ENCODE measurements at regions not wholly inside any gene's neighbourhood (a gene's known extent, or its start where the extent isn't known, plus 50 kb on each side); places are given as distances from the start of the nearest gene placed in this dataset.
"Not testable (repeated sequence)": the region's sequence is repeated elsewhere in the genome, so short reads cannot be mapped to it uniquely, and the experiment has no call there.

DNA sequence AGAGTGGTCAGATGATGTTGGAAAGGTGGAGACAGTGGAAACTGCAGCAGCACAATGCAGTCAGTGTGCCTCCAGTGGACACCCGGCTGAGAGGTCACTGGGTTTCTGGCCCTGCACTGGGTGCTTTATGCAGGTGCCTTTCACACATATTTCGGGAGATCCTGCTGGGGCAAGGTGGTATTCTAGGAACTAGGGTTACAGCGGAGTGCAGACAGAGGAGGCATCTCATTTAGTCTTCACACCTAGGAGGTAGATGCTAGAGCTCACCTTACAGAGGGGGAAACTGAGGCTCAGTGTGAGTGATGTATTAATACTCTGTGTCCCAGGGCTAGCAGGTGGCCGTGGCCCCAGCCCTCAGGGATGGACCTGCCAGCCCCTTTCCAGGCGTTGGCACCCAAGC lies 103.9 kb upstream of the KCTD7 start:
- Histone ChIP-seq H3F3A (replicated peaks; ENCODE audit: low read depth) (no peaks in the 10 kb centered on the region), H3K4me3 (no peak overlapping the region), H3K79me2 (replicated peaks; ENCODE audit: insufficient read depth) (no peaks in the 10 kb centered on the region), H3K36me3 (ENCODE audit: insufficient read depth) (no peaks in the 10 kb centered on the region), H3K27ac (ENCODE audit: low read depth) (no peak overlapping the region), H4K20me1 (replicated peaks; ENCODE audit: insufficient read depth) (no peaks in the 10 kb centered on the region), H3K4me2 (no peak overlapping the region), H2AFZ (no peak overlapping the region), H3K4me1 (ENCODE audit: insufficient read depth) (no peaks in the 10 kb centered on the region), H3K9me2 (ENCODE audit: insufficient read depth) (no peaks in the 10 kb centered on the region), H3K27me3 (ENCODE audit: insufficient read depth) (0 out of 2 replicates have a peak, but pooled peaks cover 2% of the 10 kb centered on the region)
- TF ChIP-seq EZH2 (IDR thresholded peaks at IDR 0.05; ENCODE audit: low read depth, unreplicated experiment): no peak
- TF ChIP-seq CREB1 (CRISPR knock-in tag; IDR thresholded peaks at IDR 0.05; ENCODE audit: low read depth): no peak
- TF ChIP-seq, protein P1, sequence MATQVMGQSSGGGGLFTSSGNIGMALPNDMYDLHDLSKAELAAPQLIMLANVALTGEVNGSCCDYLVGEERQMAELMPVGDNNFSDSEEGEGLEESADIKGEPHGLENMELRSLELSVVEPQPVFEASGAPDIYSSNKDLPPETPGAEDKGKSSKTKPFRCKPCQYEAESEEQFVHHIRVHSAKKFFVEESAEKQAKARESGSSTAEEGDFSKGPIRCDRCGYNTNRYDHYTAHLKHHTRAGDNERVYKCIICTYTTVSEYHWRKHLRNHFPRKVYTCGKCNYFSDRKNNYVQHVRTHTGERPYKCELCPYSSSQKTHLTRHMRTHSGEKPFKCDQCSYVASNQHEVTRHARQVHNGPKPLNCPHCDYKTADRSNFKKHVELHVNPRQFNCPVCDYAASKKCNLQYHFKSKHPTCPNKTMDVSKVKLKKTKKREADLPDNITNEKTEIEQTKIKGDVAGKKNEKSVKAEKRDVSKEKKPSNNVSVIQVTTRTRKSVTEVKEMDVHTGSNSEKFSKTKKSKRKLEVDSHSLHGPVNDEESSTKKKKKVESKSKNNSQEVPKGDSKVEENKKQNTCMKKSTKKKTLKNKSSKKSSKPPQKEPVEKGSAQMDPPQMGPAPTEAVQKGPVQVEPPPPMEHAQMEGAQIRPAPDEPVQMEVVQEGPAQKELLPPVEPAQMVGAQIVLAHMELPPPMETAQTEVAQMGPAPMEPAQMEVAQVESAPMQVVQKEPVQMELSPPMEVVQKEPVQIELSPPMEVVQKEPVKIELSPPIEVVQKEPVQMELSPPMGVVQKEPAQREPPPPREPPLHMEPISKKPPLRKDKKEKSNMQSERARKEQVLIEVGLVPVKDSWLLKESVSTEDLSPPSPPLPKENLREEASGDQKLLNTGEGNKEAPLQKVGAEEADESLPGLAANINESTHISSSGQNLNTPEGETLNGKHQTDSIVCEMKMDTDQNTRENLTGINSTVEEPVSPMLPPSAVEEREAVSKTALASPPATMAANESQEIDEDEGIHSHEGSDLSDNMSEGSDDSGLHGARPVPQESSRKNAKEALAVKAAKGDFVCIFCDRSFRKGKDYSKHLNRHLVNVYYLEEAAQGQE (IDR thresholded peaks at IDR 0.05; ENCODE audit: unreplicated experiment): no peak
- no peak for TF ChIP-seq ZNF114 (CRISPR knock-in tag; IDR thresholded peaks at IDR 0.05)
- no peak for TF ChIP-seq JUNB (IDR thresholded peaks at IDR 0.05; ENCODE audit: unreplicated experiment)
- no peak overlapping the region for H3K4me3 Mint-ChIP-seq
- no peaks in the 10 kb centered on the region for H3K4me1 Mint-ChIP-seq
- ATAC-seq (no peak), DNase-seq (ENCODE audit: low spot score) (no peak)
- peaks cover 10% of the 10 kb centered on the region for H3K27me3 Mint-ChIP-seq (ENCODE audit: insufficient read depth, low read depth, poor library complexity)
- no peaks in the 10 kb centered on the region; the same call in 2 of the 3 replicates for H3K9me3 Mint-ChIP-seq
- H3K36me3 Mint-ChIP-seq (ENCODE audit: low read depth): no peaks in the 10 kb centered on the region; the same call in 2 of the 3 replicates
- H3K27ac Mint-ChIP-seq: no peak overlapping the region

DNA sequence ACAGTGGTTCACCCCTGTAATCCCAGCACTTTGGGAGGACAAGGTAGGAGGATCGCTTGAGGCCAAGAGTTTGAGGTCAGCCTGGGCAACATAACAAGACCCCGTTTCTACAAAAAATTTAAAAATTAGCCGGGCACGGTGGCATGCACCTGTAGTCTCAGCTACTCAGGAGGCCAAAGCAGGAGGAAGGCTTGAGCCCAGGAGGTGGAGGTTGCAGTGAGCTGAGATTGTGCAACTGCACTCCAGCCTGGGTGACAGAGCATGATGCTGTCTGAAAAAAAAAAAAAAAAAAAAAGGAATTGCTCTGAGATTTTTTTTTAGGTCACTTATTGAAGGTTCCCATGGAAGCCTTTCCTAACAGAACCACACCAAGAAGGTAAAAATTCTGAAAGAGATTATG lies 101.9 kb upstream of the KCTD7 start:
- not testable (repeated sequence) for H3K9me3 Mint-ChIP-seq; H3F3A ChIP-seq (replicated peaks; ENCODE audit: low read depth); H4K20me1 ChIP-seq (replicated peaks; ENCODE audit: insufficient read depth); H3K4me1 ChIP-seq (ENCODE audit: insufficient read depth); H3K79me2 ChIP-seq (replicated peaks; ENCODE audit: insufficient read depth); H3K4me1 Mint-ChIP-seq; H3K27ac ChIP-seq (ENCODE audit: low read depth); H3K9me2 ChIP-seq (ENCODE audit: insufficient read depth); H3K36me3 Mint-ChIP-seq (ENCODE audit: low read depth); H3K4me3 Mint-ChIP-seq; H2AFZ ChIP-seq; DNase-seq (ENCODE audit: low spot score); ATAC-seq; H3K27me3 ChIP-seq (ENCODE audit: insufficient read depth); H3K36me3 ChIP-seq (ENCODE audit: insufficient read depth); H3K4me2 ChIP-seq; H3K27ac Mint-ChIP-seq; H3K4me3 ChIP-seq
- H3K27me3 Mint-ChIP-seq (ENCODE audit: insufficient read depth, low read depth, poor library complexity): peaks cover 14% of the 10 kb centered on the region

DNA sequence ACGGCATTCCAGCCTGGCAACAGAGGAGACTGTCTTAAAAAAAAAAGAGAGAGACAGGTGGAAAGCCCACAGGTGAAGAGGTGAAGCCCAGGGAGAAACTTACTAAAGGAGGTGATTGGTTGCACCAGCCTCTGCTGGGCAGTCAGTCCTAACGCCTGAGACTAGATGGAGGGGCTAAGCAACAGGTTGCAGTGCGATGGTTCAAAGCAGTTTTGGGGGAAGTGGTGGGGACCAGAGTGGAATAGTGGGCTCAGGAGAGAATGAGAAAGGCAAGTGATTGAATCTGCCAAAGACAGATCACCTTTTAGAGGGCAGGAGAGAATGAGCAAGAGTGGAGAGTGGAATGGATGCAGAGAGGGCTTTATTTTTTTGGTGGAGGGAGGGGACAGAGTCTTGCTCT lies 100.0 kb upstream of the KCTD7 start:
- H3K36me3 Mint-ChIP-seq (ENCODE audit: low read depth): peaks cover 3% of the 10 kb centered on the region; the same call in 1 of the 3 replicates
- ATAC-seq (no peak), DNase-seq (ENCODE audit: low spot score) (no peak)
- H3K27me3 Mint-ChIP-seq (ENCODE audit: insufficient read depth, low read depth, poor library complexity): peaks cover 17% of the 10 kb centered on the region
- no peaks in the 10 kb centered on the region for H3F3A ChIP-seq (replicated peaks; ENCODE audit: low read depth)
- H3K27me3 ChIP-seq (ENCODE audit: insufficient read depth): no peaks in the 10 kb centered on the region
- peaks cover 5% of the 10 kb centered on the region; the same call in 1 of the 3 replicates for H3K4me1 Mint-ChIP-seq
- H3K79me2 ChIP-seq (replicated peaks; ENCODE audit: insufficient read depth): no peaks in the 10 kb centered on the region
- no peak overlapping the region for H3K4me2 ChIP-seq
- no peaks in the 10 kb centered on the region for H3K4me1 ChIP-seq (ENCODE audit: insufficient read depth)
- no peaks in the 10 kb centered on the region for H4K20me1 ChIP-seq (replicated peaks; ENCODE audit: insufficient read depth)
- no peak overlapping the region for H3K4me3 ChIP-seq
- H2AFZ ChIP-seq: no peak overlapping the region
- no peaks in the 10 kb centered on the region; the same call in 2 of the 3 replicates for H3K9me3 Mint-ChIP-seq
- H3K27ac ChIP-seq (ENCODE audit: low read depth): no peak overlapping the region
- no peaks in the 10 kb centered on the region for H3K36me3 ChIP-seq (ENCODE audit: insufficient read depth)
- H3K9me2 ChIP-seq (ENCODE audit: insufficient read depth): no peaks in the 10 kb centered on the region
- H3K4me3 Mint-ChIP-seq: no peak overlapping the region
- no peak overlapping the region; the same call in 1 of the 2 replicates for H3K27ac Mint-ChIP-seq
- TF ChIP-seq CREB1 (CRISPR knock-in tag; IDR thresholded peaks at IDR 0.05; ENCODE audit: low read depth) (no peak), ZNF331 (CRISPR knock-in tag; IDR thresholded peaks at IDR 0.05; ENCODE audit: low read depth) (no peak), NANOG (IDR thresholded peaks at IDR 0.05; ENCODE audit: borderline replicate concordance) (no peak), STAT1 (IDR thresholded peaks at IDR 0.05; ENCODE audit: unreplicated experiment) (no peak), JUNB (IDR thresholded peaks at IDR 0.05; ENCODE audit: unreplicated experiment) (no peak), EZH2phosphoT487 (IDR thresholded peaks at IDR 0.05; ENCODE audit: unreplicated experiment) (no peak)
- TF ChIP-seq, protein P2, sequence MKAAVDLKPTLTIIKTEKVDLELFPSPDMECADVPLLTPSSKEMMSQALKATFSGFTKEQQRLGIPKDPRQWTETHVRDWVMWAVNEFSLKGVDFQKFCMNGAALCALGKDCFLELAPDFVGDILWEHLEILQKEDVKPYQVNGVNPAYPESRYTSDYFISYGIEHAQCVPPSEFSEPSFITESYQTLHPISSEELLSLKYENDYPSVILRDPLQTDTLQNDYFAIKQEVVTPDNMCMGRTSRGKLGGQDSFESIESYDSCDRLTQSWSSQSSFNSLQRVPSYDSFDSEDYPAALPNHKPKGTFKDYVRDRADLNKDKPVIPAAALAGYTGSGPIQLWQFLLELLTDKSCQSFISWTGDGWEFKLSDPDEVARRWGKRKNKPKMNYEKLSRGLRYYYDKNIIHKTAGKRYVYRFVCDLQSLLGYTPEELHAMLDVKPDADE (IDR thresholded peaks at IDR 0.05): no peak
